Neural cell (in vitro differentiated cells): ENCODE measurements at regions not wholly inside any gene's neighbourhood (a gene's known extent, or its start where the extent isn't known, plus 50 kb on each side); places are given as distances from the start of the nearest gene placed in this dataset.

Experiments used
- H2AFZ ChIP-seq: fragments of 200-600, 300-800 bp; sonication (generic), shearing (Covaris generic); 2 replicates; pipeline ENCODE4 v1.6.0; 2014; ENCODE audit warnings: low read depth, mild to moderate bottlenecking, antibody characterized with exemption, low read length, moderate library complexity
- H3F3A ChIP-seq: fragments of 200-600 bp; shearing (Covaris generic); 2 replicates; pipeline ENCODE4 v1.6.1; 2016; ENCODE audit warnings: mild to moderate bottlenecking, moderate library complexity, mixed read lengths, antibody characterized with exemption, low read length; ENCODE audit not compliant: insufficient read depth, poor library complexity, severe bottlenecking
- H3K27ac ChIP-seq: fragments of 200-600, 300-800 bp; sonication (generic), shearing (Covaris generic); 2 replicates; pipeline ENCODE4 v1.5.1; 2014; ENCODE audit warnings: mild to moderate bottlenecking, low read length, moderate library complexity
- H3K27me3 ChIP-seq: fragments of 300-800, 200-600 bp; sonication (generic), shearing (Covaris generic); 2 replicates; pipeline ENCODE4 v1.6.0; 2014; ENCODE audit warnings: mild to moderate bottlenecking, low read depth, low read length, moderate library complexity; ENCODE audit not compliant: insufficient read depth
- H3K36me3 ChIP-seq: fragments of 300-800, 200-600 bp; sonication (generic), shearing (Covaris generic); 2 replicates; pipeline ENCODE4 v1.5.1; 2014; ENCODE audit warnings: mild to moderate bottlenecking, antibody characterized with exemption, low read length, moderate library complexity; ENCODE audit not compliant: insufficient read depth
- H3K4me2 ChIP-seq: fragments of 300-800, 200-600 bp; sonication (generic), shearing (Covaris generic); 2 replicates; pipeline ENCODE4 v1.6.0; 2014; ENCODE audit warnings: mild to moderate bottlenecking, low read length
- H3K4me3 ChIP-seq: fragments of 300-800, 200-600 bp; sonication (generic), shearing (Covaris generic); 2 replicates; pipeline ENCODE4 v1.5.1; 2014; ENCODE audit warnings: mild to moderate bottlenecking, low read length, moderate library complexity
- H3K79me2 ChIP-seq: fragments of 200-600 bp; shearing (Covaris generic); replicated peaks from 2 replicates; pipeline ENCODE4 v1.6.0; 2014; ENCODE audit warnings: mild to moderate bottlenecking, low read length, moderate library complexity; ENCODE audit not compliant: insufficient read depth
- H3K9ac ChIP-seq: fragments of 300-800, 200-600 bp; sonication (generic), shearing (Covaris generic); 2 replicates; pipeline ENCODE4 v1.6.1; 2016; ENCODE audit warnings: mild to moderate bottlenecking, low read length, mixed read lengths
- H3K9me2 ChIP-seq: fragments of 200-600 bp; shearing (Covaris generic); 2 replicates; pipeline ENCODE4 v1.6.1; 2016; ENCODE audit warnings: mild to moderate bottlenecking, low read length, mixed read lengths; ENCODE audit not compliant: insufficient read depth
- H3K9me3 ChIP-seq: fragments of 200-600, 300-800 bp; sonication (generic), shearing (Covaris generic); 2 replicates; pipeline ENCODE4 v1.6.1; 2016; ENCODE audit warnings: mild to moderate bottlenecking, mixed run types, low read length, moderate library complexity, mixed read lengths
- H4K20me1 ChIP-seq: fragments of 200-600 bp; shearing (Covaris generic); 2 replicates; pipeline ENCODE4 v1.6.1; 2016; ENCODE audit warnings: mild to moderate bottlenecking, mixed run types; ENCODE audit not compliant: insufficient read depth
- EP300 ChIP-seq: fragments of 450-650 bp; conservative IDR thresholded peaks from 2 replicates; pipeline ENCODE4 v1.6.1; 2014; ENCODE audit warnings: antibody characterized with exemption, mild to moderate bottlenecking, moderate library complexity; ENCODE audit not compliant: poor library complexity, severe bottlenecking
- EZH2 ChIP-seq: fragments of 200-600, 300-800 bp; shearing (Covaris generic), sonication (generic); IDR thresholded peaks from 2 replicates; pipeline ENCODE4 v1.6.1; 2014; ENCODE audit warnings: antibody characterized with exemption, low read length, borderline replicate concordance, mild to moderate bottlenecking; ENCODE audit not compliant: insufficient read depth, poor library complexity, severe bottlenecking
- MXI1 ChIP-seq: fragments of 450-650 bp; conservative IDR thresholded peaks from 2 replicates; pipeline ENCODE4 v1.6.1; 2014; ENCODE audit warnings: antibody characterized with exemption, mild to moderate bottlenecking; ENCODE audit not compliant: poor library complexity, severe bottlenecking
- POLR2AphosphoS5 ChIP-seq: IDR thresholded peaks from 2 replicates; pipeline ENCODE4 v1.6.1; 2012
- RAD21 ChIP-seq: fragments of 450-650 bp; conservative IDR thresholded peaks from 2 replicates; pipeline ENCODE4 v1.6.1; 2014; ENCODE audit warnings: antibody characterized with exemption, mild to moderate bottlenecking, moderate library complexity
- SMC3 ChIP-seq: fragments of 450-650 bp; conservative IDR thresholded peaks from 2 replicates; pipeline ENCODE4 v1.6.1; 2014; ENCODE audit warnings: antibody characterized with exemption, mild to moderate bottlenecking, moderate library complexity; ENCODE audit not compliant: poor library complexity
- TAF1 ChIP-seq: IDR thresholded peaks from 2 replicates; pipeline ENCODE4 v1.6.1; 2012; ENCODE audit warnings: low read depth
- TF ChIP-seq, protein P1 (sequence below): fragments of 450-650 bp; IDR thresholded peaks from 2 replicates; pipeline ENCODE4 v1.5.1; 2014; ENCODE audit warnings: antibody characterized with exemption, mild to moderate bottlenecking, moderate library complexity; ENCODE audit not compliant: poor library complexity, severe bottlenecking
- TF ChIP-seq, protein P2 (sequence below): IDR thresholded peaks from 2 replicates; pipeline ENCODE4 v1.6.1; 2012; ENCODE audit warnings: borderline replicate concordance

DNA sequence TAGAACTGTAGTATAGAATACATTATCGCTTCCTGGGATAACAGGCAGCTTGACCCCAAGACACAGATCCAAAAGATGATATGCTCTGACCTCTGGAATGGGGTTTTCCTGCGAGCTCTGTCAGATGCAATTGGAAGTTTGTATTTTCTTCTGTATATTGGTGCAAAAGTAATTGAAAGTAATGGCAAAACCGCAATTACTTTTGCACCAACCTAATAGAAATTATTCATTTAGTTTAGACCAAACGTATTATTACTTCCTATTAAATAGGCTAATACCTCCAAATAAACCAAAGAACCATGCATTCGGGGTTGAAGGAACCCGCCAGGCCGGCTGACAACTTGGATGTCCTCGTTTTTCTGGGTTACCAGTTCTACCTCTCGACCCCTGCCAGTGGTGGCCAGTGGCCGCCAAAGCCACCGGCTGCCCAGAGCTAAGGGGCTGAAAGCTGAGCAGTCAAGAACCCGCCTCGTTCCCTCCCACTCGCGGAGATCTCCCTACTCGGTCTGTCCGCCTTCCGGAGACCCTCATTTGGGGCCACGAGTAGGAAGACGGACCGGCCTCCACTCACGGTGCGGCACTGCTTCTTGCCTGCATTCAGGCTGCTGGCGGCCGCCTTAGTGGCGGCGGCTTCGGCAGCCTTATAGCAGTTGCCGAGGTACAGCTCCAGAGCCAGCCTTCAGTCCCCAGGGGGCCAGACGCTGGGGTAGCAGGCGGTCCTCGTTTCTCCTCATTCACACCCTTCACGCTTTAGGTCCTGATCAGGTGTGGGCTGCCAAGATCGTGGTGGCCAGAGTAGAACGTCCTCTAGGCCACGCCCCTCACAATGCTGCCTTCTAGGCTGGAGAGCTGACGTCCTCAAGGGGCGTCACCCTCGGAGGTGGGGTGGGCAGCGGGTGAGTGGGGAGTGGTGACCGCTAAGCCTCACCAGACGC is 121.9 kb downstream of the RBMX2 start:
- no peaks in the 10 kb centered on the region for H3K9me2 ChIP-seq
- no peaks in the 10 kb centered on the region for H3K79me2 ChIP-seq
- no peaks in the 10 kb centered on the region for H4K20me1 ChIP-seq
- no peaks in the 10 kb centered on the region for H3F3A ChIP-seq
- H3K4me2 ChIP-seq = no peak overlapping the region
- TF ChIP-seq, protein P1, sequence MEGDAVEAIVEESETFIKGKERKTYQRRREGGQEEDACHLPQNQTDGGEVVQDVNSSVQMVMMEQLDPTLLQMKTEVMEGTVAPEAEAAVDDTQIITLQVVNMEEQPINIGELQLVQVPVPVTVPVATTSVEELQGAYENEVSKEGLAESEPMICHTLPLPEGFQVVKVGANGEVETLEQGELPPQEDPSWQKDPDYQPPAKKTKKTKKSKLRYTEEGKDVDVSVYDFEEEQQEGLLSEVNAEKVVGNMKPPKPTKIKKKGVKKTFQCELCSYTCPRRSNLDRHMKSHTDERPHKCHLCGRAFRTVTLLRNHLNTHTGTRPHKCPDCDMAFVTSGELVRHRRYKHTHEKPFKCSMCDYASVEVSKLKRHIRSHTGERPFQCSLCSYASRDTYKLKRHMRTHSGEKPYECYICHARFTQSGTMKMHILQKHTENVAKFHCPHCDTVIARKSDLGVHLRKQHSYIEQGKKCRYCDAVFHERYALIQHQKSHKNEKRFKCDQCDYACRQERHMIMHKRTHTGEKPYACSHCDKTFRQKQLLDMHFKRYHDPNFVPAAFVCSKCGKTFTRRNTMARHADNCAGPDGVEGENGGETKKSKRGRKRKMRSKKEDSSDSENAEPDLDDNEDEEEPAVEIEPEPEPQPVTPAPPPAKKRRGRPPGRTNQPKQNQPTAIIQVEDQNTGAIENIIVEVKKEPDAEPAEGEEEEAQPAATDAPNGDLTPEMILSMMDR = no peak
- TF ChIP-seq RAD21 (no peak), SMC3 (no peak), EP300 (no peak), EZH2 (no peak), TAF1 (no peak), MXI1 (no peak), POLR2AphosphoS5 (no peak)
- TF ChIP-seq, protein P2, sequence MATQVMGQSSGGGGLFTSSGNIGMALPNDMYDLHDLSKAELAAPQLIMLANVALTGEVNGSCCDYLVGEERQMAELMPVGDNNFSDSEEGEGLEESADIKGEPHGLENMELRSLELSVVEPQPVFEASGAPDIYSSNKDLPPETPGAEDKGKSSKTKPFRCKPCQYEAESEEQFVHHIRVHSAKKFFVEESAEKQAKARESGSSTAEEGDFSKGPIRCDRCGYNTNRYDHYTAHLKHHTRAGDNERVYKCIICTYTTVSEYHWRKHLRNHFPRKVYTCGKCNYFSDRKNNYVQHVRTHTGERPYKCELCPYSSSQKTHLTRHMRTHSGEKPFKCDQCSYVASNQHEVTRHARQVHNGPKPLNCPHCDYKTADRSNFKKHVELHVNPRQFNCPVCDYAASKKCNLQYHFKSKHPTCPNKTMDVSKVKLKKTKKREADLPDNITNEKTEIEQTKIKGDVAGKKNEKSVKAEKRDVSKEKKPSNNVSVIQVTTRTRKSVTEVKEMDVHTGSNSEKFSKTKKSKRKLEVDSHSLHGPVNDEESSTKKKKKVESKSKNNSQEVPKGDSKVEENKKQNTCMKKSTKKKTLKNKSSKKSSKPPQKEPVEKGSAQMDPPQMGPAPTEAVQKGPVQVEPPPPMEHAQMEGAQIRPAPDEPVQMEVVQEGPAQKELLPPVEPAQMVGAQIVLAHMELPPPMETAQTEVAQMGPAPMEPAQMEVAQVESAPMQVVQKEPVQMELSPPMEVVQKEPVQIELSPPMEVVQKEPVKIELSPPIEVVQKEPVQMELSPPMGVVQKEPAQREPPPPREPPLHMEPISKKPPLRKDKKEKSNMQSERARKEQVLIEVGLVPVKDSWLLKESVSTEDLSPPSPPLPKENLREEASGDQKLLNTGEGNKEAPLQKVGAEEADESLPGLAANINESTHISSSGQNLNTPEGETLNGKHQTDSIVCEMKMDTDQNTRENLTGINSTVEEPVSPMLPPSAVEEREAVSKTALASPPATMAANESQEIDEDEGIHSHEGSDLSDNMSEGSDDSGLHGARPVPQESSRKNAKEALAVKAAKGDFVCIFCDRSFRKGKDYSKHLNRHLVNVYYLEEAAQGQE = no peak
- H3K27me3 ChIP-seq = no peaks in the 10 kb centered on the region
- no peaks in the 10 kb centered on the region for H3K9me3 ChIP-seq
- H2AFZ ChIP-seq = no peak overlapping the region
- peak overlapping the region; percentile 26 for H3K9ac ChIP-seq
- H3K4me3 ChIP-seq = peak overlapping the region; percentile 59
- H3K27ac ChIP-seq = no peak overlapping the region
- H3K36me3 ChIP-seq = no peaks in the 10 kb centered on the region

DNA sequence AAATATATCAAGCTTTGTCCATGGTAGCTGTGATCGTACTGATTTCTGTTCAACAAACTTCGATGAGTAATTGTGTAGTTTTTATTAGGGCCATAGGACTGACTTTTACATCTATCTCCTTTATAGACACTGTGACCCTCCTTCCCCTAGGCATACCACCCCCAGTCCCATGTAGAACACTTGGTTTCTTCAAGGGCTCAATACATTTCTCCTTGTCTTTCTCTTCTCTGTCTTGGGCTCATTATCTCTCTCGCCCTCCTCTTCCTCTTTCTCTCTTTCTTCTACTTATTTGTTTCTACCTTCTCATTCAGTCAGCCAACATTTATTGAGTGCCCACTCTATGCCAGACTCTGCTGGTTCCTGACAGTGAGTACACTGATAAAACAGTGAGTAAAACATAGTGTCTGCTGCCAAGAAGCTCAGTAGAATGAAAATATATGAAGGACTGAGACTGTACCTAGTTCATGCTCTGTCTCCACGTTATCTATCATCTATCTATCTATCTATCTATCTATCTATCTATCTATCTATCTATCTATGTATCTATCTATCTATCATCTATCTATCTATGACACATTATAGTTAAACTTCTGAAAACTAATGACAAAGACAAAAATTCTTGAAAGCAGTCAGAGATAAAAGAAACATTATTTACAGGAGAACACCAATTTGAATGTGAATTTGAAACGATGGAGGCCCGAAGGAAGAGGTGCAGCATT is 122.8 kb downstream of the RBMX2 start:
- Histone ChIP-seq H2AFZ (no peak overlapping the region), H3K4me3 (peak overlapping the region; percentile 59), H3K9me3 (no peaks in the 10 kb centered on the region), H3K4me2 (no peak overlapping the region), H3K9ac (no peak overlapping the region), H3F3A (no peaks in the 10 kb centered on the region), H3K36me3 (no peaks in the 10 kb centered on the region), H3K27me3 (no peaks in the 10 kb centered on the region), H4K20me1 (no peaks in the 10 kb centered on the region), H3K27ac (no peak overlapping the region), H3K9me2 (no peaks in the 10 kb centered on the region), H3K79me2 (no peaks in the 10 kb centered on the region)
- no peak for TF ChIP-seq EP300
- no peak for TF ChIP-seq MXI1
- TF ChIP-seq, protein P2 = no peak
- TF ChIP-seq POLR2AphosphoS5 = no peak
- no peak for TF ChIP-seq SMC3
- TF ChIP-seq TAF1 = no peak
- TF ChIP-seq RAD21 = no peak
- no peak for TF ChIP-seq EZH2
- TF ChIP-seq, protein P1 = no peak
